Natural killer cell (primary cell): ENCODE measurements at regions not wholly inside any gene's neighbourhood (a gene's known extent, or its start where the extent isn't known, plus 50 kb on each side); places are given as distances from the start of the nearest gene placed in this dataset.

ENCODE experiments used
- ATAC-seq, 3 donors: fragments of 150-1000 bp in 2 of 3; fragments of 200-7000 bp in 1 of 3; cut with Tn5 transposase; 1 replicate in 1 of 3; 2 replicates in 2 of 3; pipeline ENCODE4 v1.10.0; 2021; ENCODE audit warnings: mild to moderate bottlenecking in 2 of 3, moderate library complexity in 2 of 3
- DNase-seq, 2 donors: peaks; one replicate each; pipeline versions ENCODE4 v3.0.0 to v3.0.0-alpha.2; 2013 to 2021; ENCODE audit warnings: mixed read lengths in 1 of 2
- H3K27ac ChIP-seq: one replicate; pipeline ENCODE4 v1.5.1; 2013; ENCODE audit warnings: mild to moderate bottlenecking, low read length
- H3K27me3 ChIP-seq: one replicate; pipeline ENCODE4 v1.6.1; 2013; ENCODE audit warnings: low read length; ENCODE audit not compliant: control insufficient read depth, insufficient read depth
- H3K36me3 ChIP-seq: one replicate; pipeline ENCODE4 v1.6.1; 2013; ENCODE audit warnings: low read length; ENCODE audit not compliant: control insufficient read depth, insufficient read depth
- H3K4me1 ChIP-seq: one replicate; pipeline ENCODE4 v1.6.1; 2013; ENCODE audit warnings: low read length; ENCODE audit not compliant: control insufficient read depth, insufficient read depth
- H3K4me3 ChIP-seq: one replicate; pipeline ENCODE4 v1.5.1; 2013; ENCODE audit warnings: low read length
- H3K9me3 ChIP-seq: one replicate; pipeline ENCODE4 v1.6.1; 2013; ENCODE audit warnings: low read length; ENCODE audit not compliant: control insufficient read depth, insufficient read depth
- H3K27ac Mint-ChIP-seq, 2 donors: one replicate each; pipeline ENCODE4 v1.8.0; 2022; ENCODE audit warnings: mild to moderate bottlenecking in 2 of 2, mixed read lengths in 2 of 2, moderate library complexity in 1 of 2
- H3K27me3 Mint-ChIP-seq, 2 donors: one replicate each; pipeline ENCODE4 v1.8.0; 2022; ENCODE audit warnings: low read depth in 2 of 2, mixed read lengths in 2 of 2
- H3K36me3 Mint-ChIP-seq: one replicate; pipeline ENCODE4 v1.8.0; 2022; ENCODE audit warnings: mixed read lengths
- H3K4me1 Mint-ChIP-seq, 2 donors: one replicate each; pipeline ENCODE4 v1.8.0; 2022; ENCODE audit warnings: mixed read lengths in 2 of 2
- H3K4me3 Mint-ChIP-seq: one replicate; pipeline ENCODE4 v1.8.0; 2022; ENCODE audit warnings: mild to moderate bottlenecking, moderate library complexity, mixed read lengths
- H3K9me3 Mint-ChIP-seq, 2 donors: one replicate each; pipeline ENCODE4 v1.8.0; 2022; ENCODE audit warnings: mixed read lengths in 2 of 2
- CTCF ChIP-seq: fragments of 200-600 bp; IDR thresholded peaks from one replicate; pipeline ENCODE4 v1.8.0; 2022; ENCODE audit warnings: antibody characterized with exemption
- WGBS: methylation state at CpG from one replicate; pipeline ENCODE4 v1.1.7; 2013; ENCODE audit warnings: missing lambda C conversion rate; ENCODE audit not compliant: insufficient coverage; 5-methylcytosine and 5-hydroxymethylcytosine counted together
- intact Hi-C: fragments of 100-400 bp; cut with micrococcal nuclease; formaldehyde crosslinking; loops from one replicate; pipeline ENCODE4 v1.14.2; 2022

- Mint-ChIP-seq H3K4me1 (no peaks in the 10 kb centered on the region), H3K9me3 (peaks cover 3% of the 10 kb centered on the region in 2 donors), H3K27ac (no peak overlapping the region), H3K36me3 (no peaks in the 10 kb centered on the region), H3K27me3 (peaks cover 0 to 6% of the 10 kb centered on the region in 2 donors), H3K4me3 (no peak overlapping the region)
- no peaks in the 10 kb centered on the region for H3K9me3 ChIP-seq
- H3K27ac ChIP-seq = no peak overlapping the region
- H3K36me3 ChIP-seq = no peaks in the 10 kb centered on the region
- intact Hi-C loops = no loop called here
- ATAC-seq (no peak), DNase-seq (no peak)
- no peaks in the 10 kb centered on the region for H3K27me3 ChIP-seq
- no peak for TF ChIP-seq CTCF
- 77% methylated on average over 1 of the region's 1 CpG for WGBS
- H3K4me1 ChIP-seq = no peaks in the 10 kb centered on the region
- no peak overlapping the region for H3K4me3 ChIP-seq
Observed at GRCh38 chr3:132838477-132838876, 116.3 kb upstream of the NPHP3 start.

- no peak for ATAC-seq
- no peak for TF ChIP-seq CTCF
- H3K9me3 Mint-ChIP-seq = peaks cover 0 to under 1% of the 10 kb centered on the region in 2 donors
- no peaks in the 10 kb centered on the region for H3K36me3 ChIP-seq
- H3K4me3 ChIP-seq = no peak overlapping the region
- H3K4me1 ChIP-seq = no peaks in the 10 kb centered on the region
- H3K36me3 Mint-ChIP-seq = no peaks in the 10 kb centered on the region
- H3K27me3 ChIP-seq = no peaks in the 10 kb centered on the region
- DNase-seq = no peak
- H3K27ac ChIP-seq = no peak overlapping the region
- H3K9me3 ChIP-seq = no peaks in the 10 kb centered on the region
- peaks cover 0 to 6% of the 10 kb centered on the region in 2 donors for H3K27me3 Mint-ChIP-seq
- intact Hi-C loops = no loop called here
- WGBS = 67% methylated on average over 2 of the region's 2 CpGs
- no peak overlapping the region for H3K4me3 Mint-ChIP-seq
- H3K4me1 Mint-ChIP-seq = no peaks in the 10 kb centered on the region
- H3K27ac Mint-ChIP-seq = no peak overlapping the region
Observed at GRCh38 chr3:132837615-132838014, 115.4 kb upstream of the NPHP3 start.

- DNase-seq = no peak
- H3K36me3 Mint-ChIP-seq = no peaks in the 10 kb centered on the region
- TF ChIP-seq CTCF = no peak
- H3K9me3 Mint-ChIP-seq = no peaks in the 10 kb centered on the region
- 80% methylated on average over 2 of the region's 3 CpGs for WGBS
- H3K9me3 ChIP-seq = no peaks in the 10 kb centered on the region
- H3K4me1 ChIP-seq = no peaks in the 10 kb centered on the region
- H3K27ac ChIP-seq = no peak overlapping the region
- no peaks in the 10 kb centered on the region for H3K36me3 ChIP-seq
- H3K4me3 Mint-ChIP-seq = no peak overlapping the region
- no peak overlapping the region for H3K4me3 ChIP-seq
- no peak overlapping the region for H3K27ac Mint-ChIP-seq
- no peaks in the 10 kb centered on the region for H3K4me1 Mint-ChIP-seq
- intact Hi-C loops = no loop called here
- no peaks in the 10 kb centered on the region for H3K27me3 ChIP-seq
- no peak for ATAC-seq
- peaks cover 0 to 6% of the 10 kb centered on the region in 2 donors for H3K27me3 Mint-ChIP-seq
Observed at GRCh38 chr3:132834356-132834755, 112.1 kb upstream of the NPHP3 start.

- H3K4me3 Mint-ChIP-seq = no peak overlapping the region
- H3K27ac ChIP-seq = no peak overlapping the region
- H3K27me3 ChIP-seq = no peaks in the 10 kb centered on the region
- ATAC-seq (no peak), DNase-seq (no peak)
- peaks cover 0 to 3% of the 10 kb centered on the region in 2 donors for H3K27me3 Mint-ChIP-seq
- 93% methylated on average over 7 of the region's 7 CpGs for WGBS
- no peaks in the 10 kb centered on the region for H3K4me1 Mint-ChIP-seq
- no peak overlapping the region for H3K4me3 ChIP-seq
- no peak for TF ChIP-seq CTCF
- intact Hi-C loops = no loop called here
- H3K9me3 Mint-ChIP-seq = no peaks in the 10 kb centered on the region
- H3K9me3 ChIP-seq = no peaks in the 10 kb centered on the region
- no peaks in the 10 kb centered on the region for H3K4me1 ChIP-seq
- H3K36me3 Mint-ChIP-seq = no peaks in the 10 kb centered on the region
- no peak overlapping the region for H3K27ac Mint-ChIP-seq
- H3K36me3 ChIP-seq = no peaks in the 10 kb centered on the region
Observed at GRCh38 chr3:132829101-132829500, 106.9 kb upstream of the NPHP3 start.
